IMR-90 (cell line): ENCODE measurements at regions not wholly inside any gene's neighbourhood (a gene's known extent, or its start where the extent isn't known, plus 50 kb on each side); places are given as distances from the start of the nearest gene placed in this dataset.

Source experiments
- ATAC-seq: fragments of 200-7000 bp; cut with Tn5 transposase; 2 replicates; pipeline ENCODE4 v1.9.1; 2020; ENCODE audit warnings: low read depth, mild to moderate bottlenecking, moderate library complexity
- BruUV-seq: library from RNA; stranded (reverse); fragments of 400-500 nt; replicated peaks from 2 replicates; lab custom pipeline; 2021; lab: Mats Ljungman, UMichigan
- CTCF ChIA-PET: fragments of 300-600 bp; formaldehyde crosslinking; extraction: SDS; loops from one replicate; lab custom pipeline; 2021; ENCODE audit warnings: antibody characterized with exemption; lab: Yijun Ruan, JAX
- POLR2A ChIA-PET: fragments of 300-600 bp; sonication (Branson Sonifier 250); formaldehyde crosslinking; loops from one replicate; lab custom pipeline; 2022; ENCODE audit warnings: antibody characterized with exemption; ENCODE audit not compliant: unreplicated experiment; lab: Charles Lee
- DNase-seq: peaks from one replicate; pipeline ENCODE4 v3.0.0; 2013
- H2AFZ ChIP-seq: replicated peaks from 2 replicates; pipeline ENCODE3; 2013; ENCODE audit warnings: low read length, mild to moderate bottlenecking; ENCODE audit not compliant: poor library complexity
- H2AK5ac ChIP-seq: 2 replicates; pipeline ENCODE4 v1.6.1; 2013; ENCODE audit warnings: low read depth, low read length, inconsistent platforms
- H2AK9ac ChIP-seq: replicated peaks from 2 replicates; pipeline ENCODE3; 2013; ENCODE audit warnings: mild to moderate bottlenecking, low read depth, low read length, moderate library complexity; ENCODE audit not compliant: poor library complexity
- H2BK120ac ChIP-seq: 2 replicates; pipeline ENCODE4 v1.6.1; 2013; ENCODE audit warnings: low read depth, low read length, inconsistent platforms
- H2BK15ac ChIP-seq: 3 replicates; pipeline ENCODE4 v1.6.1; 2013; ENCODE audit warnings: low read depth, low read length, inconsistent platforms
- H2BK20ac ChIP-seq: 2 replicates; pipeline ENCODE4 v1.6.1; 2013; ENCODE audit warnings: low read depth, mild to moderate bottlenecking, inconsistent platforms, low read length, moderate library complexity
- H2BK5ac ChIP-seq: 2 replicates; pipeline ENCODE4 v1.6.1; 2013; ENCODE audit warnings: mild to moderate bottlenecking, low read depth, low read length, inconsistent platforms; ENCODE audit not compliant: poor library complexity, severe bottlenecking
- H3K14ac ChIP-seq: replicated peaks from 2 replicates; pipeline ENCODE4 v1.6.1; 2013; ENCODE audit warnings: low read depth, low read length, inconsistent platforms
- H3K18ac ChIP-seq: 2 replicates; pipeline ENCODE4 v1.6.1; 2013; ENCODE audit warnings: low read depth, low read length, control low read depth
- H3K23ac ChIP-seq: 2 replicates; pipeline ENCODE4 v1.6.1; 2013; ENCODE audit warnings: low read depth, low read length, inconsistent platforms
- H3K27ac ChIP-seq: 2 replicates; pipeline ENCODE4 v1.5.1; 2013; ENCODE audit warnings: mild to moderate bottlenecking, control low read depth, low read length; ENCODE audit not compliant: insufficient read depth
- H3K27me3 ChIP-seq: 2 replicates; pipeline ENCODE4 v1.6.1; 2013; ENCODE audit warnings: low read length; ENCODE audit not compliant: control insufficient read depth, insufficient read depth
- H3K36me3 ChIP-seq: 2 replicates; pipeline ENCODE4 v1.6.1; 2013; ENCODE audit warnings: low read length, mixed read lengths; ENCODE audit not compliant: control insufficient read depth, insufficient read depth
- H3K4ac ChIP-seq: 2 replicates; pipeline ENCODE4 v1.6.1; 2013; ENCODE audit warnings: low read depth, low read length, inconsistent platforms
- H3K4me1 ChIP-seq: 2 replicates; pipeline ENCODE4 v1.6.1; 2013; ENCODE audit warnings: low read length, mixed read lengths; ENCODE audit not compliant: control insufficient read depth, insufficient read depth
- H3K4me2 ChIP-seq: 2 replicates; pipeline ENCODE4 v1.6.1; 2013; ENCODE audit warnings: low read depth, mild to moderate bottlenecking, control low read depth, low read length, moderate library complexity
- H3K4me3 ChIP-seq: 2 replicates; pipeline ENCODE4 v1.5.1; 2013; ENCODE audit warnings: low read depth, mild to moderate bottlenecking, control low read depth, low read length, moderate library complexity; ENCODE audit not compliant: insufficient read depth
- H3K56ac ChIP-seq: 2 replicates; pipeline ENCODE4 v1.6.1; 2013; ENCODE audit warnings: low read length, inconsistent platforms; ENCODE audit not compliant: insufficient read depth; ENCODE audit errors: extremely low read depth
- H3K79me1 ChIP-seq, 2 experiments: 2 replicates each; pipeline ENCODE4 v1.6.1; 2013; ENCODE audit warnings: low read length in 2 of 2, inconsistent platforms in 1 of 2, low read depth in 1 of 2
- H3K9ac ChIP-seq: 2 replicates; pipeline ENCODE4 v1.6.1; 2013; ENCODE audit warnings: low read depth, low read length, control low read depth
- H3K9me1 ChIP-seq: 2 replicates; pipeline ENCODE4 v1.6.1; 2013; ENCODE audit warnings: low read length, inconsistent platforms; ENCODE audit not compliant: insufficient read depth
- H3K9me3 ChIP-seq: 2 replicates; pipeline ENCODE4 v1.6.1; 2013; ENCODE audit warnings: low read length; ENCODE audit not compliant: control insufficient read depth, insufficient read depth
- H4K20me1 ChIP-seq: 2 replicates; pipeline ENCODE4 v1.6.1; 2013; ENCODE audit warnings: low read length, inconsistent platforms; ENCODE audit not compliant: insufficient read depth
- H4K5ac ChIP-seq: 2 replicates; pipeline ENCODE4 v1.6.1; 2013; ENCODE audit warnings: mild to moderate bottlenecking, low read depth, low read length, control low read depth
- H4K8ac ChIP-seq, 2 experiments: 2 replicates each; pipeline ENCODE4 v1.6.1; 2013; ENCODE audit warnings: low read depth in 2 of 2, low read length in 2 of 2, control low read depth in 1 of 2, inconsistent platforms in 1 of 2
- H4K91ac ChIP-seq: 2 replicates; pipeline ENCODE4 v1.6.1; 2013; ENCODE audit warnings: low read depth, low read length, inconsistent platforms; ENCODE audit not compliant: insufficient read depth
- NFE2L2 ChIP-seq: fragments of 150-350 bp; IDR thresholded peaks from 2 replicates; pipeline ENCODE4 v1.6.1; 2016; ENCODE audit warnings: low read depth, mild to moderate bottlenecking, low read length
- WGBS, 2 experiments: methylation state at CpG; one replicate each; pipeline versions ENCODE4 v1.1.5 to v1.1.7; 2013; ENCODE audit warnings: missing lambda C conversion rate in 2 of 2; ENCODE audit not compliant: insufficient read length in 1 of 2; ENCODE audit errors: extremely low coverage in 2 of 2; 5-methylcytosine and 5-hydroxymethylcytosine counted together
- dilution Hi-C: fragments of 300-500 bp; cut with HindIII; formaldehyde crosslinking; loops from one replicate; pipeline ENCODE4 v1.14.3; 2018; ENCODE audit warnings: low sequenced_read_pairs; ENCODE audit not compliant: unreplicated experiment
- in situ Hi-C: fragments of 300-500 bp; cut with MboI; formaldehyde crosslinking; loops from 3 replicates; pipeline ENCODE4 v1.14.3; 2019; ENCODE audit warnings: low sequenced_read_pairs, inconsistent platforms, mixed read lengths
- intact Hi-C: fragments of 100-400 bp; cut with micrococcal nuclease; formaldehyde crosslinking; loops from 2 replicates; pipeline ENCODE4 v1.10.0; 2022

- BruUV-seq = no TSS peak
- Histone ChIP-seq H2BK15ac (no peak overlapping the region), H3K36me3 (no peaks in the 10 kb centered on the region), H2BK20ac (no peak overlapping the region), H3K27me3 (no peaks in the 10 kb centered on the region), H2BK120ac (no peak overlapping the region), H3K23ac (no peak overlapping the region), H3K79me1 (no peaks in the 10 kb centered on the region), H2AK9ac (no peak overlapping the region), H4K20me1 (no peaks in the 10 kb centered on the region), H3K9ac (no peak overlapping the region), H2AK5ac (no peak overlapping the region), H2BK5ac (no peak overlapping the region), H3K14ac (no peak overlapping the region), H4K91ac (no peak overlapping the region), H3K4me2 (no peak overlapping the region), H3K56ac (no peak overlapping the region), H3K4me3 (no peak overlapping the region), H3K27ac (no peak overlapping the region), H3K9me3 (0 out of 2 replicates have a peak, but pooled peaks cover 3% of the 10 kb centered on the region), H3K9me1 (no peaks in the 10 kb centered on the region), H2AFZ (no peak overlapping the region), H3K18ac (no peak overlapping the region), H3K4ac (no peak overlapping the region), H4K8ac (no peak overlapping the region), H3K4me1 (no peaks in the 10 kb centered on the region), H4K5ac (no peak overlapping the region)
- CTCF ChIA-PET = no interaction called here
- DNase-seq (no peak), ATAC-seq (no peak)
- no peak for TF ChIP-seq NFE2L2
- WGBS, 2 experiments = no CpG with 5 or more reads among the region's 1 CpG
- dilution Hi-C loops (no loop called here), intact Hi-C loops (no loop called here), in situ Hi-C loops (no loop called here)
- POLR2A ChIA-PET = no interaction called here
Measured at GRCh38 chr3:180469149-180469548, 132.8 kb upstream of the TTC14 start.
